SK-N-SH treated with all-trans-retinoic acid at 6 μM for 48 hours (cell line): ENCODE measurements at regions not wholly inside any gene's neighbourhood (a gene's known extent, or its start where the extent isn't known, plus 50 kb on each side); places are given as distances from the start of the nearest gene placed in this dataset.

ENCODE experiments used
- ATAC-seq: fragments of 200-7000 bp; cut with Tn5 transposase; 3 replicates; pipeline ENCODE4 v1.9.1; 2020; ENCODE audit warnings: mild to moderate bottlenecking, moderate library complexity
- ARNTL ChIP-seq: fragments of 450-650 bp; formaldehyde crosslinking; IDR thresholded peaks from 2 replicates; pipeline ENCODE4 v1.5.0; 2020; ENCODE audit warnings: low read depth, mild to moderate bottlenecking, moderate library complexity, borderline replicate concordance
- BACH2 ChIP-seq: fragments of 250-450 bp; sonication (Bioruptor Pico); IDR thresholded peaks from 2 replicates; pipeline ENCODE4 v1.9.0; 2021; ENCODE audit warnings: mild to moderate bottlenecking, borderline replicate concordance
- CREB5 ChIP-seq: fragments of 250-450 bp; sonication (Bioruptor Pico); IDR thresholded peaks from 2 replicates; pipeline ENCODE4 v1.5.1; 2020; ENCODE audit warnings: low read depth, mild to moderate bottlenecking, moderate library complexity
- CSRNP3 ChIP-seq: fragments of 250-450 bp; sonication (Bioruptor Pico); IDR thresholded peaks from 2 replicates; pipeline ENCODE4 v1.5.1; 2021; ENCODE audit warnings: mild to moderate bottlenecking, moderate library complexity
- ESRRG ChIP-seq: fragments of 250-450 bp; sonication (Bioruptor Pico); IDR thresholded peaks from 2 replicates; pipeline ENCODE4 v1.6.1; 2021; ENCODE audit warnings: mild to moderate bottlenecking
- GLIS3 ChIP-seq: fragments of 250-450 bp; sonication (Bioruptor Pico); IDR thresholded peaks from 2 replicates; pipeline ENCODE4 v1.5.0; 2020; ENCODE audit warnings: mild to moderate bottlenecking, moderate library complexity
- ISL1 ChIP-seq: fragments of 250-450 bp; sonication (Bioruptor Pico); IDR thresholded peaks from 2 replicates; pipeline ENCODE4 v2.1.2; 2022; ENCODE audit warnings: mild to moderate bottlenecking, moderate library complexity
- PATZ1 ChIP-seq: fragments of 250-450 bp; sonication (Bioruptor Pico); IDR thresholded peaks from 2 replicates; pipeline ENCODE4 v1.8.0; 2020; ENCODE audit warnings: mild to moderate bottlenecking, moderate library complexity, borderline replicate concordance
- POU6F1 ChIP-seq: fragments of 250-450 bp; sonication (Bioruptor Pico); IDR thresholded peaks from 2 replicates; pipeline ENCODE4 v1.8.0; 2021; ENCODE audit warnings: low read depth, mild to moderate bottlenecking, moderate library complexity, borderline replicate concordance
- PPARA ChIP-seq: fragments of 250-450 bp; sonication (Bioruptor Pico); IDR thresholded peaks from 2 replicates; pipeline ENCODE4 v1.5.0; 2020; ENCODE audit warnings: mild to moderate bottlenecking, borderline replicate concordance
- RARB ChIP-seq: fragments of 250-450 bp; sonication (Bioruptor Pico); IDR thresholded peaks from 2 replicates; pipeline ENCODE4 v1.8.0; 2021; ENCODE audit warnings: mild to moderate bottlenecking, moderate library complexity
- SNAI2 ChIP-seq: fragments of 250-450 bp; sonication (Bioruptor Pico); IDR thresholded peaks from 2 replicates; pipeline ENCODE4 v1.5.0; 2020; ENCODE audit warnings: mild to moderate bottlenecking, moderate library complexity
- TCF4 ChIP-seq: fragments of 250-450 bp; sonication (Bioruptor Pico); IDR thresholded peaks from 2 replicates; pipeline ENCODE4 v1.8.0; 2021; ENCODE audit warnings: mild to moderate bottlenecking, moderate library complexity, borderline replicate concordance
- TOX ChIP-seq: fragments of 250-450 bp; sonication (Bioruptor Pico); IDR thresholded peaks from 2 replicates; pipeline ENCODE4 v1.8.0; 2021; ENCODE audit warnings: mild to moderate bottlenecking, moderate library complexity, borderline replicate concordance
- TSHZ2 ChIP-seq: fragments of 250-450 bp; sonication (Bioruptor Pico); IDR thresholded peaks from 2 replicates; pipeline ENCODE4 v1.5.0; 2020; ENCODE audit warnings: mild to moderate bottlenecking, moderate library complexity
- ZC3H10 ChIP-seq: fragments of 250-450 bp; sonication (Bioruptor Pico); IDR thresholded peaks from 2 replicates; pipeline ENCODE4 v1.5.1; 2021; ENCODE audit warnings: mild to moderate bottlenecking, moderate library complexity
- ZFP3 ChIP-seq: fragments of 250-450 bp; sonication (Bioruptor Pico); IDR thresholded peaks from 2 replicates; pipeline ENCODE4 v1.5.0; 2020; ENCODE audit warnings: mild to moderate bottlenecking, moderate library complexity
- ZFP30 ChIP-seq: fragments of 450-650 bp; formaldehyde crosslinking; IDR thresholded peaks from 2 replicates; pipeline ENCODE4 v1.5.0; 2022; ENCODE audit warnings: mild to moderate bottlenecking, moderate library complexity
- ZNF565 ChIP-seq: fragments of 450-650 bp; formaldehyde crosslinking; conservative IDR thresholded peaks from 2 replicates; pipeline ENCODE4 v1.5.0; 2020; ENCODE audit warnings: low read depth, mild to moderate bottlenecking, moderate library complexity
- ZNF70 ChIP-seq: fragments of 450-650 bp; formaldehyde crosslinking; IDR thresholded peaks from 2 replicates; pipeline ENCODE4 v1.5.0; 2020; ENCODE audit warnings: mild to moderate bottlenecking, moderate library complexity

GRCh38 chr2:16939771-16940170 is 274.1 kb upstream of the CYRIA start:
- no peak for ATAC-seq
- TF ChIP-seq GLIS3: no peak
- TF ChIP-seq SNAI2 (CRISPR knock-in tag): no peak
- no peak for TF ChIP-seq POU6F1 (CRISPR knock-in tag)
- no peak for TF ChIP-seq ZFP3 (CRISPR knock-in tag)
- no peak for TF ChIP-seq ARNTL (CRISPR knock-in tag)
- TF ChIP-seq BACH2 (CRISPR knock-in tag): no peak
- TF ChIP-seq TOX (CRISPR knock-in tag): no peak
- TF ChIP-seq ZFP30 (CRISPR knock-in tag): no peak

- no peak; the same call in 2 of the 3 replicates for ATAC-seq
- TF ChIP-seq CSRNP3: peak; percentile 66; the same call in 1 of the 2 replicates
- 0 out of 2 replicates have a peak, but pooled peaks have one; percentile 15 for TF ChIP-seq ZFP30 (CRISPR knock-in tag)
- TF ChIP-seq ISL1 (CRISPR knock-in tag): 0 out of 2 replicates have a peak, but pooled peaks have one; percentile 31
- peak; percentile 99 for TF ChIP-seq TCF4 (CRISPR knock-in tag)
- 0 out of 2 replicates have a peak, but pooled peaks have one; percentile 67 for TF ChIP-seq BACH2 (CRISPR knock-in tag)
- 0 out of 2 replicates have a peak, but pooled peaks have one; percentile 31 for TF ChIP-seq ZNF565 (CRISPR knock-in tag)
- TF ChIP-seq PPARA (CRISPR knock-in tag): peak; percentile 54; the same call in 1 of the 2 replicates
- TF ChIP-seq ZNF70: peak; percentile 48; the same call in 1 of the 2 replicates
- peak; percentile 96 for TF ChIP-seq TSHZ2 (CRISPR knock-in tag)
- no peak for TF ChIP-seq PATZ1
- no peak for TF ChIP-seq ESRRG (CRISPR knock-in tag)
- no peak for TF ChIP-seq RARB (CRISPR knock-in tag)
Measured at GRCh38 chr2:16933355-16933754, 267.7 kb upstream of the CYRIA start.

- ATAC-seq: no peak
- TF ChIP-seq CSRNP3: no peak
Measured at GRCh38 chr2:16932826-16933225, 267.2 kb upstream of the CYRIA start.

GRCh38 chr2:16931441-16931840 is 265.8 kb upstream of the CYRIA start:
- no peak for ATAC-seq
- TF ChIP-seq CREB5 (CRISPR knock-in tag): no peak
- TF ChIP-seq ZFP3 (CRISPR knock-in tag): no peak
- no peak for TF ChIP-seq ZFP30 (CRISPR knock-in tag)
- TF ChIP-seq ARNTL (CRISPR knock-in tag): no peak
- no peak for TF ChIP-seq ZNF565 (CRISPR knock-in tag)
- TF ChIP-seq GLIS3: no peak
- TF ChIP-seq SNAI2 (CRISPR knock-in tag): no peak
- TF ChIP-seq TOX (CRISPR knock-in tag): no peak
- no peak for TF ChIP-seq TSHZ2 (CRISPR knock-in tag)
- no peak for TF ChIP-seq ZC3H10 (CRISPR knock-in tag)
